CD14-positive monocyte (primary cell): ENCODE measurements at regions not wholly inside any gene's neighbourhood (a gene's known extent, or its start where the extent isn't known, plus 50 kb on each side); places are given as distances from the start of the nearest gene placed in this dataset.

Experiments
- DNase-seq, 3 donors: peaks; one replicate each; pipeline ENCODE4 v3.0.0-alpha.2; 2011 to 2022
- H2AFZ ChIP-seq: 2 replicates; pipeline ENCODE4 v1.6.0; 2012; ENCODE audit warnings: mild to moderate bottlenecking, low read depth, low read length, inconsistent platforms; ENCODE audit not compliant: insufficient read depth, poor library complexity, severe bottlenecking
- H3K27ac ChIP-seq, 2 donors: 1 replicate in 1 of 2; 2 replicates in 1 of 2; pipeline ENCODE4 v1.5.1; 2012 to 2013; ENCODE audit warnings: low read length in 2 of 2, control low read depth in 1 of 2, inconsistent platforms in 1 of 2, low read depth in 1 of 2, mild to moderate bottlenecking in 1 of 2
- H3K27me3 ChIP-seq, 2 donors: one replicate each; pipeline versions ENCODE4 v1.6.0 to v1.6.1; 2011 to 2013; ENCODE audit warnings: low read length in 2 of 2; ENCODE audit not compliant: control insufficient read depth in 2 of 2, insufficient read depth in 2 of 2
- H3K36me3 ChIP-seq, 2 donors: replicated peaks in 1 of 2; 1 replicate in 1 of 2; 2 replicates in 1 of 2; pipeline versions ENCODE4 v1.5.1 to v1.6.1; 2012 to 2013; ENCODE audit warnings: low read length in 2 of 2, control low read depth in 1 of 2, inconsistent platforms in 1 of 2, mild to moderate bottlenecking in 1 of 2; ENCODE audit not compliant: insufficient read depth in 2 of 2, control insufficient read depth in 1 of 2
- H3K4me1 ChIP-seq, 2 donors: 1 replicate in 1 of 2; 2 replicates in 1 of 2; pipeline versions ENCODE4 v1.5.1 to v1.6.1; 2012 to 2013; ENCODE audit warnings: low read length in 2 of 2, control low read depth in 1 of 2, inconsistent platforms in 1 of 2, mild to moderate bottlenecking in 1 of 2, moderate library complexity in 1 of 2; ENCODE audit not compliant: insufficient read depth in 2 of 2, control insufficient read depth in 1 of 2
- H3K4me2 ChIP-seq: replicated peaks from 2 replicates; pipeline ENCODE3; 2012; ENCODE audit warnings: low read length, moderate library complexity, mild to moderate bottlenecking; ENCODE audit not compliant: poor library complexity, severe bottlenecking; ENCODE audit errors: extremely low read depth
- H3K4me3 ChIP-seq, 3 experiments: fragments of 200-600 bp in 1 of 3; sonication (generic) in 1 of 3; replicated peaks in 1 of 3; 1 replicate in 2 of 3; 2 replicates in 1 of 3; pipeline ENCODE4 v1.5.1; 2011 to 2013; ENCODE audit warnings: low read length in 3 of 3, mild to moderate bottlenecking in 3 of 3, control low read depth in 2 of 3, low read depth in 2 of 3, inconsistent platforms in 1 of 3, moderate library complexity in 1 of 3
- H3K79me2 ChIP-seq: 2 replicates; pipeline ENCODE4 v1.6.0; 2012; ENCODE audit warnings: mild to moderate bottlenecking, control low read depth, inconsistent platforms, low read length, moderate library complexity; ENCODE audit not compliant: insufficient read depth
- H3K9ac ChIP-seq: 2 replicates; pipeline ENCODE4 v1.6.0; 2017; ENCODE audit warnings: low read length, mild to moderate bottlenecking; ENCODE audit not compliant: insufficient read depth, poor library complexity, severe bottlenecking
- H3K9me3 ChIP-seq, 2 donors: replicated peaks in 1 of 2; 1 replicate in 1 of 2; 2 replicates in 1 of 2; pipeline versions ENCODE4 v1.5.1 to v1.6.1; 2012 to 2013; ENCODE audit warnings: low read length in 2 of 2, control low read depth in 1 of 2; ENCODE audit not compliant: control insufficient read depth in 1 of 2, insufficient read depth in 1 of 2
- H4K20me1 ChIP-seq: 2 replicates; pipeline ENCODE4 v1.6.0; 2012; ENCODE audit warnings: mild to moderate bottlenecking, low read length, control low read depth, moderate library complexity; ENCODE audit not compliant: insufficient read depth
- H3K27ac Mint-ChIP-seq, 7 donors: one replicate each; pipeline ENCODE4 v1.8.0; 2020; ENCODE audit warnings: mild to moderate bottlenecking in 7 of 7, mixed read lengths in 7 of 7, moderate library complexity in 6 of 7, inconsistent platforms in 2 of 7
- H3K27me3 Mint-ChIP-seq, 3 donors: one replicate each; pipeline ENCODE4 v1.8.0; 2021 to 2022; ENCODE audit warnings: low read depth in 3 of 3, mild to moderate bottlenecking in 3 of 3, mixed read lengths in 3 of 3, moderate library complexity in 3 of 3, inconsistent platforms in 1 of 3
- H3K36me3 Mint-ChIP-seq, 2 donors: one replicate each; pipeline ENCODE4 v1.8.0; 2020; ENCODE audit warnings: mixed read lengths in 2 of 2, inconsistent platforms in 1 of 2, mild to moderate bottlenecking in 1 of 2
- H3K4me1 Mint-ChIP-seq: one replicate; pipeline ENCODE4 v1.8.0; 2020; ENCODE audit warnings: mild to moderate bottlenecking, mixed read lengths
- H3K4me3 Mint-ChIP-seq, 2 donors: one replicate each; pipeline ENCODE4 v1.8.0; 2020; ENCODE audit warnings: mild to moderate bottlenecking in 2 of 2, mixed read lengths in 2 of 2, moderate library complexity in 1 of 2
- H3K9me3 Mint-ChIP-seq, 7 donors: one replicate each; pipeline ENCODE4 v1.8.0; 2020 to 2022; ENCODE audit warnings: mixed read lengths in 7 of 7, mild to moderate bottlenecking in 6 of 7, moderate library complexity in 6 of 7, inconsistent platforms in 2 of 7
- CTCF ChIP-seq: fragments of 200-600 bp; IDR thresholded peaks from one replicate; pipeline ENCODE4 v1.8.0; 2022; ENCODE audit warnings: antibody characterized with exemption, mild to moderate bottlenecking
- WGBS: methylation state at CpG from one replicate; pipeline ENCODE4 v1.1.5; 2013; ENCODE audit warnings: missing lambda C conversion rate; ENCODE audit not compliant: insufficient coverage; 5-methylcytosine and 5-hydroxymethylcytosine counted together
- intact Hi-C, 2 donors: fragments of 100-400 bp; cut with micrococcal nuclease; formaldehyde crosslinking; loops; one replicate each; pipeline versions ENCODE4 v1.15.0 to v1.15.1; 2023

- no peak for DNase-seq
- H2AFZ ChIP-seq: no peak overlapping the region
- no peak overlapping the region for H3K4me3 Mint-ChIP-seq
- no peaks in the 10 kb centered on the region for H3K79me2 ChIP-seq
- peaks cover 3 to 5% (median 5%) of the 10 kb centered on the region in 3 donors for H3K27me3 Mint-ChIP-seq
- H3K9me3 ChIP-seq: peaks cover 11 to 28% of the 10 kb centered on the region in 2 donors
- no peaks in the 10 kb centered on the region for H3K36me3 Mint-ChIP-seq
- H3K27me3 ChIP-seq: no peaks in the 10 kb centered on the region
- no peak overlapping the region for H3K4me3 ChIP-seq
- TF ChIP-seq CTCF: no peak
- H3K4me1 Mint-ChIP-seq: no peaks in the 10 kb centered on the region
- no peaks in the 10 kb centered on the region for H3K4me1 ChIP-seq
- intact Hi-C loops: no loop called here
- H3K4me2 ChIP-seq: no peak overlapping the region
- no peak overlapping the region for H3K27ac Mint-ChIP-seq
- H3K36me3 ChIP-seq: no peaks in the 10 kb centered on the region
- H3K9me3 Mint-ChIP-seq: peaks cover 4 to 34% (median 22%) of the 10 kb centered on the region in 7 donors
- H4K20me1 ChIP-seq: no peaks in the 10 kb centered on the region
- H3K9ac ChIP-seq: no peak overlapping the region
- H3K27ac ChIP-seq: no peak overlapping the region
- WGBS: 91% methylated on average over 11 of the region's 15 CpGs
These were observed 61.1 kb downstream of the BARX1 start for GRCh38 chr9:93893899-93894690.

- Mint-ChIP-seq H3K9me3 (peaks cover 4 to 34% (median 22%) of the 10 kb centered on the region in 7 donors), H3K36me3 (no peaks in the 10 kb centered on the region), H3K4me1 (no peaks in the 10 kb centered on the region), H3K27me3 (peaks cover 3 to 5% (median 3%) of the 10 kb centered on the region in 3 donors), H3K4me3 (no peak overlapping the region), H3K27ac (no peak overlapping the region)
- no peak overlapping the region for H3K9ac ChIP-seq
- intact Hi-C loops: no loop called here
- no peak overlapping the region for H3K27ac ChIP-seq
- no peak for DNase-seq
- H2AFZ ChIP-seq: no peak overlapping the region
- no peak for TF ChIP-seq CTCF
- no peaks in the 10 kb centered on the region for H3K4me1 ChIP-seq
- no peak overlapping the region for H3K4me2 ChIP-seq
- no peaks in the 10 kb centered on the region for H3K27me3 ChIP-seq
- H3K36me3 ChIP-seq: no peaks in the 10 kb centered on the region
- H3K4me3 ChIP-seq: no peak overlapping the region
- no peaks in the 10 kb centered on the region for H4K20me1 ChIP-seq
- peaks cover 11 to 28% of the 10 kb centered on the region in 2 donors for H3K9me3 ChIP-seq
- H3K79me2 ChIP-seq: no peaks in the 10 kb centered on the region
These were observed 62.0 kb downstream of the BARX1 start for GRCh38 chr9:93893194-93893593.
